ENCODE measurements at regions not wholly inside any gene's neighbourhood (a gene's known extent, or its start where the extent isn't known, plus 50 kb on each side); places are given as distances from the start of the nearest gene placed in this dataset.

- no peaks in the 10 kb centered on the region for H3K23me2 ChIP-seq (ENCODE audit: low read depth, low read length)
- no peak overlapping the region for H3K18ac ChIP-seq (ENCODE audit: extremely low read depth, low read length)
- no peak overlapping the region for H2AK5ac ChIP-seq (ENCODE audit: low read depth, low read length)
- no peaks in the 10 kb centered on the region for H3K27me3 ChIP-seq (replicated peaks in 1 of 4; ENCODE audit: control insufficient read depth in 3 of 4, extremely low read depth in 1 of 4, insufficient read depth in 3 of 4, low read length in 3 of 4)
- H2BK120ac ChIP-seq (replicated peaks; ENCODE audit: low read depth, low read length), result no peak overlapping the region
- H3K4ac ChIP-seq (replicated peaks; ENCODE audit: insufficient read length, low read depth, low read length), result no peak overlapping the region
- no peak overlapping the region for H3K23ac ChIP-seq (ENCODE audit: insufficient read length)
- H3K79me2 ChIP-seq (ENCODE audit: control insufficient read depth in 1 of 2, insufficient read depth in 2 of 2, low read length in 2 of 2), result no peaks in the 10 kb centered on the region
- H4K91ac ChIP-seq (replicated peaks; ENCODE audit: insufficient read length, low read length), result no peak overlapping the region
- no peak overlapping the region for H2BK12ac ChIP-seq (ENCODE audit: low read depth, low read length)
- ChIA-PET CTCF (ENCODE audit: partially characterized antibody) (no interaction called here), POLR2A (ENCODE audit: partially characterized antibody) (no interaction called here)
- no peak overlapping the region for H2BK20ac ChIP-seq (ENCODE audit: low read length)
- no peak overlapping the region for H2BK15ac ChIP-seq (ENCODE audit: low read length)
- no peak for DNase-seq (ENCODE audit: low read depth in 1 of 2, low spot score in 2 of 2)
- H4K5ac ChIP-seq (ENCODE audit: insufficient read length, low read depth, low read length), result no peak overlapping the region
- H3K27ac ChIP-seq (ENCODE audit: low read depth, low read length), result no peak overlapping the region
- H4K8ac ChIP-seq (ENCODE audit: extremely low read depth, insufficient read depth, low read length), result no peak overlapping the region
- H3K79me1 ChIP-seq (ENCODE audit: low read depth, low read length), result no peaks in the 10 kb centered on the region
- no peak overlapping the region for H3K56ac ChIP-seq (replicated peaks; ENCODE audit: insufficient read length, low read depth, low read length)
- no peak overlapping the region for H2AFZ ChIP-seq (ENCODE audit: low read length)
- WGBS, 2 experiments (ENCODE audit: extremely low coverage in 1 of 2, insufficient coverage in 1 of 2, insufficient read length in 1 of 2, insufficient replicate concordance in 2 of 2, low coverage in 1 of 2, low lambda C conversion rate in 2 of 2, missing lambda C conversion rate in 1 of 2), result 95% methylated on average over 2 of the region's 2 CpGs; no CpG with 5 or more reads in 1 of the 2 experiments
- no peak overlapping the region for H3K14ac ChIP-seq (ENCODE audit: insufficient read length)
- no peak for FAIRE-seq
- no peaks in the 10 kb centered on the region for H3K9me3 ChIP-seq (ENCODE audit: insufficient read depth in 2 of 2, low read depth in 1 of 2, low read length in 1 of 2)
- no peaks in the 10 kb centered on the region for H3K36me3 ChIP-seq (ENCODE audit: control insufficient read depth in 2 of 4, insufficient read depth in 4 of 4, low read length in 3 of 4)
- H3K4me3 ChIP-seq (ENCODE audit: extremely low read depth in 1 of 4, insufficient read depth in 2 of 4, low read depth in 3 of 4, low read length in 4 of 4), result no peak overlapping the region
- no peaks in the 10 kb centered on the region for H3K4me1 ChIP-seq (replicated peaks in 1 of 4; ENCODE audit: control insufficient read depth in 3 of 4, insufficient read depth in 4 of 4, low read length in 3 of 4)
- H2BK5ac ChIP-seq (ENCODE audit: low read depth, low read length), result no peak overlapping the region
- no peak for TF ChIP-seq POLR2AphosphoS5 (IDR thresholded peaks at IDR 0.05; ENCODE audit: low read depth, low read length)
- TF ChIP-seq RXRA (IDR thresholded peaks at IDR 0.05; ENCODE audit: insufficient read depth, low read depth, low read length), result no peak
- no peak for TF ChIP-seq TAF1 (IDR thresholded peaks at IDR 0.05; ENCODE audit: low read depth, low read length)
- H4K20me1 ChIP-seq (replicated peaks in 1 of 2; ENCODE audit: control insufficient read depth in 1 of 2, insufficient read depth in 2 of 2, low read length in 2 of 2), result no peaks in the 10 kb centered on the region
- H3K9ac ChIP-seq (replicated peaks in 1 of 4; ENCODE audit: extremely low read depth in 1 of 4, low read depth in 3 of 4, low read length in 3 of 4), result no peak overlapping the region
- no peak overlapping the region for H3K4me2 ChIP-seq (ENCODE audit: insufficient read depth in 1 of 2, low read depth in 2 of 2, low read length in 2 of 2)
Observed at GRCh38 chr18:56333839-56334238, 304.6 kb downstream of the TXNL1 start.

Data from H1 (cell line).